ENCODE measurements at regions not wholly inside any gene's neighbourhood (a gene's known extent, or its start where the extent isn't known, plus 50 kb on each side); places are given as distances from the start of the nearest gene placed in this dataset.

DNA sequence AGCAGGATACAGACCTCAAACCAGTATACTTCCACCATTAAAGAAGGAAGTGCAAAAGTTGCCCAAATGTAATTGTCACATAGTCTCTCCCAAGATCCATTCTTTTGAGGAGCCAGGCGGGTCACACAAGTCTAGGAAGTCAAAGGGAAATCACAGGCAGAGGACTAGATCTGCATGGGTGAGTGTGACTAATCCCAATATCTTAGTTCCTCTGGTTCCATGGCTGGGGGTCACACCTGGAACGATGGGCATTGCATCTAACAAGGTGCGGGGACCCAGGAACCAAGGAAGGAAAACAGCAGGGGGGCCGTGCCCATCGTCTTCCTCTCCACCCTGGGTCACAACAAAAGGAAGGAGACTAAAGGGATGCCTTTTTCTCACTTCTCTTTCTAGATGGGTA, 1138.8 kb downstream of the XPNPEP1 start:
- no peak for TF ChIP-seq ZNF384 (IDR thresholded peaks at IDR 0.05)
- TF ChIP-seq SP1 (IDR thresholded peaks at IDR 0.05) = no peak
- no peak for TF ChIP-seq SUZ12 (IDR thresholded peaks at IDR 0.05)
- no peak for TF ChIP-seq HDGF (IDR thresholded peaks at IDR 0.05; ENCODE audit: borderline replicate concordance)
- TF ChIP-seq TARDBP (IDR thresholded peaks at IDR 0.05) = no peak
- TF ChIP-seq FOXM1 (IDR thresholded peaks at IDR 0.05; ENCODE audit: borderline replicate concordance) = no peak
- TF ChIP-seq ELF4 (IDR thresholded peaks at IDR 0.05) = no peak
- no peak for TF ChIP-seq BHLHE40 (IDR thresholded peaks at IDR 0.05; ENCODE audit: borderline replicate concordance)
- TF ChIP-seq FOXA1 (IDR thresholded peaks at IDR 0.05) = no peak
- no peak for TF ChIP-seq LEF1 (IDR thresholded peaks at IDR 0.05; ENCODE audit: borderline replicate concordance)
- TF ChIP-seq ARNT (IDR thresholded peaks at IDR 0.05) = no peak
- TF ChIP-seq CTBP1 (IDR thresholded peaks at IDR 0.05; ENCODE audit: borderline replicate concordance) = no peak
- TF ChIP-seq, protein P1, sequence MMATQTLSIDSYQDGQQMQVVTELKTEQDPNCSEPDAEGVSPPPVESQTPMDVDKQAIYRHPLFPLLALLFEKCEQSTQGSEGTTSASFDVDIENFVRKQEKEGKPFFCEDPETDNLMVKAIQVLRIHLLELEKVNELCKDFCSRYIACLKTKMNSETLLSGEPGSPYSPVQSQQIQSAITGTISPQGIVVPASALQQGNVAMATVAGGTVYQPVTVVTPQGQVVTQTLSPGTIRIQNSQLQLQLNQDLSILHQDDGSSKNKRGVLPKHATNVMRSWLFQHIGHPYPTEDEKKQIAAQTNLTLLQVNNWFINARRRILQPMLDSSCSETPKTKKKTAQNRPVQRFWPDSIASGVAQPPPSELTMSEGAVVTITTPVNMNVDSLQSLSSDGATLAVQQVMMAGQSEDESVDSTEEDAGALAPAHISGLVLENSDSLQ (IDR thresholded peaks at IDR 0.05) = no peak

All from HEK293T (cell line).